Stimulated activated CD8-positive, alpha-beta memory T cell treated with anti-CD3 and anti-CD28 coated beads, Interleukin-12 subunit alpha, Interleukin-12 subunit beta, amount 100 ng/mL, for 1 hour (primary cell): ENCODE measurements at regions not wholly inside any gene's neighbourhood (a gene's known extent, or its start where the extent isn't known, plus 50 kb on each side); places are given as distances from the start of the nearest gene placed in this dataset.

Source experiments
- DNase-seq: peaks from one replicate; pipeline ENCODE4 v3.0.0-alpha.2; 2020; ENCODE audit warnings: low read depth

DNA sequence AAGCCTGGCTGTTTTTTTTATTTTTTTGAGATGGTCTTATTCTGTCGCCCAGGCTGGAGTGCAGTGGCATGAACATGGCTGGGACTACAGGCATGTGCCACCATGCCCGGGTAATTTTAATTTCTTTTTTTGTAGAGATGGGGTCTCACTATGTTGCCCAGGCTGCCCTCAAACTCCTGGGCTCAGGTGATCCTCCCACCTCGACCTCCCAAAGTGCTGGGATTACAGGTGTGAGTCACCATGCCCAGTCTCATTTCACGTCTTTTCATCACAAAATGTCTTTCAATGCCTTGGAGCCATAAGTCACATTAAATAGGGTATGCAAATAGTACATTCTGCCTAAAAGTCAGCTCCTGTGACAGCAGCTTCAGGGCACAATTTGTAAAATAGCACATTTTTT is 52.8 kb downstream of the SOX2 start:
- DNase-seq: no peak

DNA sequence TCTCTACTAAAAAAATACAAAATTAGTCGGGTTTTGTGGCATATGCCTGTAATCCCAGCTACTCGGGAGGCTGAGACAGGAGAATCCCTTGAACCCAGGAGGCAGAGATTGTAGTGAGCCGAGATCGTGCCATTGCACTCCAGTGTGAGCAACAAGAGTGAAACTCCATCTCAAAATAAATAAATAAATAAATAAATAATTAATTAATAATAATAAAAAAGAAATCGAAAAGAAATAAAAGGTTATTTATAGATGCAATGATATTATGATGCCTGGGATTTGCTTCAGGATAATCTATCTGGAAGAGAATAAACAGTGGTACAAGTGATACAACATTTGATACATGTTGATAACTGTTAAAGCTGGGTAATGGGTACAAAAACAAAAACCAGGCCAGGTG is 58.6 kb downstream of the SOX2 start:
- DNase-seq: no peak

DNA sequence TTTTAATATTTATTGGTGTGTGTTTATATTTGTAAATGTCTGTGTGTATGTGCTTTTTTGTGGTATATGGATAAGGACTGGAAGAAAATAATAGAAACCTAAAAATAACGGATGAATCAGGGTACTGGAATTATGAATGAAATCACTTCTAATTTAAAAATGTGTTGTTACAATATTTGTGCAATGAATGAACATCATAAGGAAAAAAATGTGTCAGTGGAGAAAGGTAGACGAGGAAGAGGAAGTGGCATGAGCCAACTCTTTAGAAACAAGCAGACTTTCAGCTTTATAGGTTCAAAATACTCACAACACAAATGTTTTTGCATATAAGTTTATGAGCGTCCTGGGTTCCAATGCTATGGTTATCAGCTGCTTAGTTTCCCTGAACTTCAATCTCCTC is 59.4 kb downstream of the SOX2 start:
- no peak for DNase-seq

DNA sequence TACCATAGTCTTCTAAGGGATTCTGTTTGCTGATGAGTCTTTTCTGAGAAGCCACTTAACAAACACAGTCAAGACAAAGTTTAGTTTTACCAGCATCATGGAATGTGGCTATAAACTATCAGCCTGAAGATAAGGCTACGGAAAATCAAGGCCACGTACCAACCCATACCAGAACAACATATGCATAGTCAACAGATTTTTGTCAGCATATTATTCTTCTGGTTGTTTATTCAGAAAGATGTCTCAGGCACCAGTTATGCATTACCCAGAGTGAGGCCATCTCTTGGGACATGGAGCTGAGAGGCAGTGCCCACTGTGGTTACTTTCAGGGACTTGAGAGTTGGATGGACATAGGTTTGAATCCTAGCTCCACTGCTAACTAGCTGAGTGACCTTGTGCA is 60.4 kb downstream of the SOX2 start:
- no peak for DNase-seq

DNA sequence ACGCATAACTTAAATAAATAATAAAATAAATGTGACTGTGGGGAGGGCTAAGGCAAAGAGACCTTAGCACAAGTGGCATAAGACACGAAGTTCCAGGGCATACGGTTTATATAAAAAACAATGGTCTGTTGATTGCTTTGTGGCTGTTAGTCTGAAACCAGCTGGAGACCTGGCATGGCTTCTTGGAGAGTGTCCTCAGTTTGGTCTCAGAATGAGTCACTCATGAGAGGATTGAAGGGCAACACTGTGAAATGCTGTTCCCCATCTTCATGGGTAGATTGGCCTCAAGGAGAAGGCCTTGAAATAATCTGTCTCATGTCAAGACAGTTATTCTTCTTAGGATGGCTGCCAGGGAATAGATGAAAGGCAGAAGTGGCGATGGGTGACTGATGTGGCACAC is 62.2 kb downstream of the SOX2 start:
- no peak for DNase-seq

DNA sequence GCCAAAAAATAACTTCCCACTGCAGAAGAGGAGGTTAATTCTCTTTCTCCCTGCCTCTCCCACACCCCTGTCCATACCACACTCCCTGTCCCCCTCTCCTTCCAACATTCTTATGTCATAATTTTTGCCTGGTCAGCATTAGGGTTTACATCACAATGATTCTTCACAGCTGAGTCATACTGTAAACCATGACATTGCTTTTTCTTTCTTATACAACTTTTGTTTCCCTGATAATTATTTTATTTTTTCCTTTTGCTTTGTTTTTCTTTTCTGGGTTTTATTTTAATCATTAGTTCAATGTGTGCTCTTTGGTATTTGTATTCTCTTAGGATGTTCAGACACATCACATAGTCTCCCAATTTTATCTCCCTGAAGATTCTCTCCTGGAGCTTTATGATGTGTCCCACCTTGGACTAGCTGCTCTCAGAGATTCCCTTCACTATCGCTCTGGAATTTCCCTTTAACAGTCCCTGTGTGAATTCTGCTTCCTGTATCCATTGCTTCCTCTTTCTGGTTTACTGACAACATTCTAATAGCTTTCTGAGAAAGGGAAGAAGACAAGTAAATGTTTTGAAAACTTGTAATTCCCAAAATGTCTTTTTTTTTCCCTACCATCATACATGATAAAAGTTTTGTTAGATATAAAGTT is 70.7 kb downstream of the SOX2 start:
- no peak for DNase-seq

DNA sequence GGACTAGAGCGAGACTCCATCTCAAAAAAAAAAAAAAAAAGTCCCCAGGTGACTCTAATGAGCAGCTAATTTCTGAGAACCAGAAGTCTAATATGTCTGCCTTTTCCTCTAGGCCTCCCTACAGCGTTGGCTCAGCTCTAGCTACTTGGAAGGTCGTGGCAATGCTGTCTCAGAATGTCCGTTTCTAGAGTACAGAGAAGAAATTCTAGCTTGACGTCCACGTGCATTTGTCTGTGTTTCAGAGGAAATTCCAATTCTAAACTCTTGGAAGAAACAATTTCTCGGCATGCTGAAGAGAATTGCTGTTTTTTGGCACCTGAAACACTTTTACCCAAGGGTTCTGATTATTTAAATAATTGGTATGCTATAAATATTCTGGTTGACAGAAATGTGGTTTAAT is 78.8 kb downstream of the SOX2 start:
- DNase-seq: no peak

DNA sequence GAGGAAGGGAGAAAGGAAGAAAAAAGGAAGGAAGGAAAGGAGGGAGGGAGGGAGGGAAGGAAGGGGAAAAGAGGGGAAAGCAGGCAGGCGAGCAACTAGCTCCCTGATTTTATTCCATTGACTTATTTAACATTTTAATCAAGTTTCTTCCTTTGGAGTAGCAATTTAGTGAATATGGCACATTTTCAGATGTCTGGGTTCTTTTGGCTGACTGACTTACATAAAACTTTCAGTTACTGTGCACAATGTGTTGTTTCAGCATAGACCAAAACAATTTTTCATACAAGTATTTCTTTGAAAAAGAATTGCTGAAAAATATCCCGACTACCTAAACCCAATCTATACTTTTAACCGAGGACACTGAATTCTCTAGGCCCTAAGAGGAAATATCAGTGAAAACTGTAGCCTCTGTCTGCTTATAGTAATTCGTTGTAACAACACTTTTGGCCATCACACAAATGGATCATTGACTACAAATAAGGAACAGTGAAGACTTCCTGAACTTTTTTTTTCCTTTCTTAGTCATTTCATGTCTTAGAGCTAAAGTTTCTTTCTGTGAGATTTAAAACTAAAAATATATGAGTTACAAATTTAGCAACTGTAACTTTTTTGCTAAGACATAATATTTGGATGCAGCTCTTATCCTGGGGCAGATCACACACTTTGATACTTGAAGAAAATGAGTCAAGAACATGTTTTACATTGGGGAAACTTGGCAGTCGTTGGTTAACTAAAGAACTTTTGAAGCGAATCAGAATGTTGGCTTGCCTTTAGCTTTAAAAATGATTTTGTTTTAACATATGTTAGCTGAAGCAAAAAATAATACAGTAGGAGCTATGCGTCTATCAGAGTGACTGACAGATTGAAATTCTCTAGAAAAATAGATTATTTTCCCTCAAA is 79.6 kb downstream of the SOX2 start:
- no peak for DNase-seq

DNA sequence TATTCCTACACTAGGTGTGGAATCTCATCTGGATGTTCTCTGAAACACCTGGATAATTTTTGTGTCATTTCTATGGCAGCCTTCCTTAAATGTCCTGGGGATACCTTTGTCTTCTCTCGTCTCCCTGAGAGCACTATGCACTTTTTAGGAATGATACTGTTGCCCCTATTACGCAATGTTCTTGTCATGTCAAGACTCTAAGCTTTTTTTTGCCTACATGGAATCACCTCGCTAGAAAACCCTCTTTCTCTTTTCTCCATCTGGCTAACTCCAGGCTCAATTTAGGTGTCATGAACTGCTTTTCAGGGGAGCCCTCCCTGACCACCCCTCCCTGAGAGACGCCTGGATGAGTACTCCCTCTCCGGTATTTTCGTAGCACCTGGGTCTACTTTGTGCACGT is 81.3 kb downstream of the SOX2 start:
- no peak for DNase-seq

DNA sequence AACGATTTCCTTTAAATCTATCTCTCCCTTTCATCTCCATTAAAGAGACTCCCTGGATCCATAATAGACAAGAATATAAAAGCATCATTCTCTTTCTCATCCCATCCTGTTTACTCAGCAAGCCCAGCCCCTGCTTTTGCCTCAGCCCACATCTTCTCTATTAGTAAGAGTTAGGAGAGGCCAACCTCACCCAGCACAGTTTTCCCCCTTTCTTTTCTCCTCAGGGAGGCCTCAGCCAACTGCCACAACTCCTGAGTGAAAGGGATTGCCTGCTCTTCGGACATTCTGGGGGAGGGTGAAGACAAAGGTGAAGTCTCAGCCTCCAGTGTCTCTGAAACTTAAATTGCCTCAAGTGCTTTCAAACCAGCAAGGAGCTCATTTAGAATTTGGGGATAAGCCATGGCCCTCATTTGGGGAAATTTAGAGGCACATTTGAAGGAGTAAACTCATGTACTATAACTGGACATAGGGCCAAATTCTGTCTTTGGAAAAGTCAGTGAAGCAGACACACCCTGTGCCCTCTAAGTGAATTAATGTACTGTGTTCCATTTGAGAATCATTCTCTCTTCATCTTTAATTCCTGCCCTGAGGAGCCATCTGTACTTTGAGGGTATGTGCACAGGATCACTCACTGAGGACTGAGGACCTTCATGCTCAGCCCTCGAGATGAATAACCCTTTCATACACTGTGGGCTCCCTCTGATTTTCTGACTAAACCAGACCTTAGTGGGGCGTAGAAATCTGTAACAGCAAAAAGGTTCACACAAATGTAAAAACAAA is 82.5 kb downstream of the SOX2 start:
- no peak for DNase-seq

DNA sequence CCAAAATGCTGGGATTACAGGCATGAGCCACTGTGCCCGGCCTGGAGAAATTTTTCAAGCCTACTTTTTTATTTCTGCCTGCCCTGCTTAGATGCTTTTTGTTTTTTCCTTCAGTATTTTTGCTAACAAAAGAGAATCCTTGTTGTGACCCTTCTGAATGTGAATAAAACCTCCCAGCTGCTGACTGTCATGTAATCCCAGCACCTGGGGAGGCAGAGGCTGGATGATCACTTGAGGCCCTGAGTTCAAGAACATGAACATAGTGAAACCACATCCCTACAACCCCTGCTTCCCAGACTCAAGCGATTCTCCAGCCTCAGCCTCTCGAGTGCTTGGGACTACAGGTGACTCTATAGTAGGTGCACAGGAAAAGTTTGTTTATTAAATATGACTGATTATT is 84.9 kb downstream of the SOX2 start:
- no peak for DNase-seq

DNA sequence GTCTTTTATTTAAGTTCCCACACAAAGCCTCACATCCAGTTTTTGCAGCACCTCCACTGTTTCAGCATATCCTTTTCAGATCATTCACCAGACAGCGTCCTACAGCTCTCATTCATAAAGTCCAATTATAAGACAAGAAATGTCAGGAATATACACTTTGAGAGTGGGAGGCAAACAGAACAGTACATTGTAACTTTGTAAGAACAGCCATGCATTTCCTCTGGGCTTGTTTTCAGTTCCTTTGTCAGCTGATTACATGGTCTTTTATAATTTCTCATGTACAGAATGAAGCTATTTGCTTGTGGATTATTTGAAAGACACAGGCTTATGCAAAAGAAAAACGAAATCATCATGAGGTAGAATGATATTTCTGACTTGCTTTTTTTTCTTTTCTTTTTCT is 85.7 kb downstream of the SOX2 start:
- no peak for DNase-seq

DNA sequence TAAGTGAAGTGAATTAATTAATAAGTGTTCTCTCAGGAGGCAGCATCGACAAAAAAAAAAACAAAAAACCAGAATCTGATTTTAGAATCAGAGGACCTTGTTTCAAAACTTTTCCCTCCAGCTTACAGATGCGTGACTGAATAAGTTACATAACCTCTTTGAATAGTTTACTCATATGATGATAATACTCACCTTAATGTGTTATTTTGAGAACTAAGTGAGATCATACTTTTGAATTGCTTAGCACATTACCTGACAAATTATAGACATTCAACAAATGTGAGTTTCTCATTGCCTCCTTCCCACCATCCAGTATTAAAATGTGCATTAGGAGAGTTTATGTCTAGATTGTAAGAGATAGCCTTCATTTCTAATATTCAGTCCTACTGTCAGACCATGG is 94.0 kb downstream of the SOX2 start:
- DNase-seq: no peak

DNA sequence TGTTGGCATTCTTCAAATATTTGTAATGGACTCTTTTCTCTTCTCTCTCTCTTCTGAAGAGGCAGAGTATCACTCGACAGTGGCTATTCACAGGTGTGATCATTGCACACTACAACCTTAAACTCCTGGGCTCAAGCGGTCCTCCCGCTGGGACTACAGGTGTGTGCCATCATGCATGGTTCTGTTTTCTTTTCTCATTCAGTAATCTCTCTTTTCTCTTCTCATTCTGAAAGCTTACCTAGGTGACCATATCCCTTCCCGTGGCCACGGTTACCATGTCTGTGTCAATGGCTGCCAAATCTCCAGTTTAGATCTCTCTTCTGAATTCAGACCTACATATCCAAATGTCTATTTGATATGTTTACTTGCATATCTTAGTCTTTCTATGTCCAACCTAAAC is 96.3 kb downstream of the SOX2 start:
- DNase-seq: no peak

DNA sequence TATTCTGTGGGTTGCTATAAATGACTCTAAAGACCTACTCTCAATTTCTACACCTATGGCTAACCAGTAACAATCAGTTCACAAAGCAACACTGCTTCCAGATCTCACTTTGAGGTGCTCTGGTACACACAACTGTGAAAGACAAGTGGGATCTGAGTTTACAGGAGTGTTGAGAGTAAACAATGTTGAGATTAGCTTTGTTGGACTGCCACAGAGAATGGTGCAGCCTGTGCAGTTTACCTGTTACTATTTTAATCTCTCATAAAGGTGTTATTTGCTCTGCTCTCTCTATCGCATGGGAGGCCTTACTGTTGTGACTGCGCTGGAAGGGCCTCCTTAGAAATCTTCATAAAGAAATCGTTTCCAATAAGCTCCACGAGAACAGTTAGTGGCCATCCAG is 112.0 kb downstream of the SOX2 start:
- no peak for DNase-seq

DNA sequence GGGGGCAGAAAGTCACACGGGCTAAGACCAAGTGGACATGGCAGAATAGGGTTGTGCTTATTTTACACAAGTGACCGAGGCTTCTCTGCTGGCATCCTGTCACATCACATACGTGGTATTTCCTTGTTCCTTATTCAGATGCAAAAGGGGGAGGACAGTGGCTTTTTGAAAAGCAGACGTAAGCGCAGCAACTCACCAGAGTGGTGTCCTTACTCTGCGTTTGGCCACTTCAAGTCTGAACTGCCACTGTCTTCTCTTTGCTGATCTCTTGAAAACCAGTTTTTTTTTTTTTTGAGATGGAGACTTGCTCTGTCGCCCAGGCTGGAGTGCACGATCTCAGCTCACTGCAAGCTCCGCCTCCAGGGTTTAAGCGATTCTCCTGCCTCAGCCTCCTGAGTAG is 113.2 kb downstream of the SOX2 start:
- DNase-seq: no peak

DNA sequence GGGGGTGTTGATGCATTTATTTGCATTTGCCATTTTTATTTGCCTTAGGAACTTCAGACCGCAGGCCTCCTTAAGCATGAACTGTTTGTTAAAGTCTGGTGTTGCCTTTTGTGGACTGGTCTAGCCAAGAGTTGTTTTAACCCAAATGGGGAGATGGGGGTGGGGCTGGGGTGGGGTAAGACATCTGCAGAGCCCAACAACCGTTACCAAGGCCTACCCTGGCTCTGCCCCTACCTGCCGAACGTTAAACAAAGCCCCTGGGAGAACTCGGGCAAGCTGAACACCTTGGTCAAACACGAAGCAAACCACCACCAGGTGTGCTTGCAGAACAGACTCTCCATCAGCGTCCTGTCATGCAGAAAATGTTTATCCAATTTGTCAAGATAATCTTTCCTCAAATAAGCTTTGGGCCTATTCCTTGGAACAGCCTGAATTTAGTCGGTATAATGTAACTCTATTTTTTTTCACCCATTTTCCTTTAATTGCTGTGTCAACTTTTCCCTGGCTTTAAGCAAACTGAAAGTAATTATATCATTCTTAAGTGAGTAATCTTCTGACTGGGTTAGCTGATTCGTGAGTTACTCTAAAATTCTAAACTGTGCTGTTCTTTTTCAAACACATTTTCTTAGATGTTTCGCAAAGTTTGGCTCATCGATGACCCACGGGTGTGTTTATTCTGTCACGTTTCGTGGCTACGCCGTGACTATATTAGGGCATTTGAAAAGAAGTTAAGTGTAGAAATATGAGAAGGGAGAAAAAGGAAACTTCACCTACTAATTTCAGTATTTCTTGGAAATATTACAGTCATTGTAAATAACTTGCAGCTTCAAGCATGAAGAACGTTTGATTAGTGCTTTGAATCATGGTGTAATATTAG is 127.6 kb downstream of the SOX2 start:
- DNase-seq: no peak

DNA sequence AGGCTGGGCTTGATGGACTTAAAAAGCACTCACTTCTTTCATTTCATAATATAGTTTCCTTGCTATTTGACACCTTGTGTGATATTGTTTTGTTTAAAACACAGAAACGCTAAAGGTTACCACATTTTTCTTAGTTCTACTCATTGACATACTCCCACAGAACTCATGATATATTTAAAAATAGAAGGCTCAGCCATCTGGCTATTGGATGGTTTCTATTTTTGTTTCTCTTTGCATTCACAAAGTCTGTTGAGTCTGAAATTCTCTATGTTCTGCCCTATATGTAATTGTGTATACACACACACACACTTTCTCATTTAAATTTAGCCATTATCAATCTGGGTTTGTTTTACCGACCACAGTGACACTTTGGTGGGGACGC is 128.2 kb downstream of the SOX2 start:
- DNase-seq: no peak

DNA sequence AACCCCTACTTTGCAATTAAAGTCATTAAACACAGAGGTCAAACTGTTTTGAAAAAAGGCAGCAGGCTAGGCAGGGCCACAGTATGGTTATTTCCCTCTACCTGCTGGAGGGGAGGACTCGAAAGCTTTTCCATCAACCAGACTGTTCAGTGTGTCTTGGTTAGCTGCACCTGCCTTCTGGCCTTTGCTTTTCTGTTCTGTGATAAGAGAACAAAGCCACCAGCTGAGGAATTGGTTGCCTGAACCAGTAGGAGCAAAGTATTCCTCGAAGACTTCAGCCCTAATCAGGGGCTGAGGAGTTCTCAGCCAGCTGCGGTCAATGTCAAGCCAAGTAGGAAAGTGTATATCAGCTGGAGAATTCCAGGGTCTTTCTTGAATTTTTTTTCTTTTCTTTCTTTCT is 132.5 kb downstream of the SOX2 start:
- no peak for DNase-seq

DNA sequence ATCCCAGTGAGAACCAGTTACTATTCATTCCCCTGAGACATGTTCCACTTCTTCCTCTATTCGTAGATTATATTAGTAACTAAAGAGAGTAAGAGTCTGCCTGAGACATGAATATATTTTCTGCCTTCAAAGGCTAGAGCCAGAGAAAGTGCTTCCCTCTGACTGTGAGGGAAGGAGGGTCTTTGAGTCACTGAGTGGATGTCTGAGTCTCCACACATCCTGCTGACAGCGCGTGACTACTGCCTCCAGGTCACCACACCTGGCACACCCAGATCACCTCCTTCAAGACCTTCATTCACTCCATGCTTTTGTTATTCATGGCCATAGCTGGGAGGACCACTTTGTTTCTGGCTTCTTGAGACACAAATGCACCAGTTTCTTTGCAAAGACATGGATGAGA is 135.6 kb downstream of the SOX2 start:
- DNase-seq: no peak

DNA sequence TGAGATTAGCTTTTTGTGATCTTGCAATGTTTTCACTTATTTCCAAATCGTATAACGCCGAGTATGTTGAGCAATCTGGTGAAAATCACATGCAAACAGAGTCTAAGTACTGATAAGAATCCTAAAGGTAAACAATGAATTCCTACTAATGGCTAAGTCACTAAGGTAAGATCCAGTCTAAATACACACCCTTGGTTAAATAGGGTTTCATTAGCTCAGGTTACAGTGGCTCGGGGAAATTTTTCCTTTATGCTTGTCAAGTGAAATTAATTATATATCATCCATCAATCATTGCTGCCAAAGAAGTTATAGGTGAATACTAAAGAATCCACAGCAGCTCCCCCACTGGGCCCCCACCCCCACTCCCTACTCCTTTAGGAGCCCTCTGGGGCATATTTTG is 139.3 kb downstream of the SOX2 start:
- DNase-seq: no peak

DNA sequence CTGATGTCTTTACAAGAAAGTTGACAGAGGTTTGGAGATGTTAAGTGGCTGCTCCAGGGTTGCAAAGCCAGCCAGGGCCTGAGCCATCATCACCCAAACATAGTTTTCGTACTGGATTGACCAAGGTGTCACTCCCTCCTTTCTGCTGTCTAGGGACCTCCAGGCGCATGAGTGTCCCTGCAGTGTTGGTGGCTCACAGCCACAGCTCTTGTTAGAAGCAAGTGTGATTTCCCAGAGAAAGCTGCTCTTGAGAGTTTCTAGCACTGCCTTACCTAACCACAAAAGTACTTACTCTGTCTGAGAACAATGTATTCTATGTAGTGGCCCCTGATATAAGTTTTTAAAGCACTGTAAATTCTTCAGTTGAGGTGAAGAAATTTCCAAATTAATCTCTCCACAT is 144.1 kb downstream of the SOX2 start:
- DNase-seq: no peak
